Activated naive CD8-positive, alpha-beta T cell treated with anti-CD3 and anti-CD28 coated beads, Interleukin-2, amount 50 U/mL, for 24 hours (primary cell): ENCODE measurements at regions not wholly inside any gene's neighbourhood (a gene's known extent, or its start where the extent isn't known, plus 50 kb on each side); places are given as distances from the start of the nearest gene placed in this dataset.
A peak's percentile ranks its signal among the peaks of the same experiment; 100 is the strongest.

Experiments used
- ATAC-seq: fragments of 150-1000 bp; cut with Tn5 transposase; one replicate; pipeline ENCODE4 v1.10.0; 2021
- DNase-seq: peaks from one replicate; pipeline ENCODE4 v3.0.0; 2021
- H3K27ac Mint-ChIP-seq: one replicate; pipeline ENCODE4 v1.8.0; 2021; ENCODE audit warnings: mild to moderate bottlenecking, mixed read lengths
- H3K27me3 Mint-ChIP-seq: one replicate; pipeline ENCODE4 v1.8.0; 2021; ENCODE audit warnings: mixed read lengths
- H3K36me3 Mint-ChIP-seq: one replicate; pipeline ENCODE4 v1.8.0; 2021; ENCODE audit warnings: low read depth, mixed read lengths
- H3K4me1 Mint-ChIP-seq: one replicate; pipeline ENCODE4 v1.8.0; 2021; ENCODE audit warnings: mixed read lengths
- H3K4me3 Mint-ChIP-seq: one replicate; pipeline ENCODE4 v1.8.0; 2021; ENCODE audit warnings: mild to moderate bottlenecking, moderate library complexity, mixed read lengths
- H3K9me3 Mint-ChIP-seq: one replicate; pipeline ENCODE4 v1.8.0; 2021; ENCODE audit warnings: mixed read lengths

DNA sequence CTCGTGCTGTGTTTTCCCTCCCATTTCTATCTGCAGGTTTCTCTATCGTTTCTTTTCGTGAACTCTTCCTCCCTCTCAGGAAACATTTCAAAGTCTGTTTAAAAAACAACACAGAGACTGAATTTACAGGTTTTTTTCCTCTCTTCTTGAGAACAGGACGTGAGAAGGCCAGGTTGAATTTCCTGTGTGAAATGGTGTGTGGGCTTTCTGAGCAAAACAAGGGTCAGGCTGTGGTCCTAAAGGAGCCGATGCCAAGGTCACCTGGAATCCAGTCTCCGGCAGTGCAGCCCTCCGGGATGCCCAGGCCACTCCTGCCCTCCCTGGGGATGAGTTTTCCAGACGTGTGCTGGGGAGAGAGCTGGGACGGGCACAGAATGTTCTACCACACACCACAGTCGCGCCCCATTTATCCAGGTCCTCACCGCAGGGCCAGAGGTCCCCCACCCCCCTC, 62.7 kb upstream of the RUNX3 start:
- Mint-ChIP-seq H3K9me3 (peaks cover 8% of the 10 kb centered on the region), H3K27me3 (peaks cover 2% of the 10 kb centered on the region), H3K36me3 (peaks cover 15% of the 10 kb centered on the region), H3K4me3 (peak overlapping the region; percentile 70), H3K27ac (peak overlapping the region; percentile 98), H3K4me1 (peaks cover 98% of the 10 kb centered on the region)
- DNase-seq = no peak
- ATAC-seq = no peak

DNA sequence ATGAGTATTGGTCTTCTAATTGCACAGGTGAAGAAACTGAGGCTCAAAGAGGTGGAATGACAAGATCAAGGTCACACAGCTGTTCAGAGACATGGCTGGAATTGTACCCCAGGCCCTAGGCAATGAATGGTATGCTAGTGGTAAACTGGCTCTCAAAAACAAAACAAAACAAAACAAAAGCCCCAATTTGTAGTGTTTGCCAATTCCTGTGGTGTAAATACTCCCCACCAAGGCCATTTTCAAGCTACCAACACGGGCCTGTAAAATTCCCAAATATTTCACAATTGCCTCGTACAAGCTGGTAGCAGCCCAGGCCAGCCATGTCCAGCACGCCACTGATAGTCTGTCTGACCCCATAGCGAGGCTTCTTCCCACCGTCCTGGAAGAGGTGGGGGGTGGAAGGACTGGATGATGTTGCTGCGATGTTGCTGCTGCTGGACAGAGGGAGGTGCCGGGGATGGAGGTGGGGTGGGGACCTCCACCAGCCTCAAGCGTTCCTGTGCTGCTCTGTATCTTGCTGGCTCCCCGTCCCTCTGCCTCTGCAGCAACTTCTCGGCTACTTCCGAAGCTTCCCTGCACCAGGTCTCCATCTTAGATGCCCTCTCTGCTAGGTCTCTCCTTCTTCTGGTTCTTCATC, 62.2 kb upstream of the RUNX3 start:
- Mint-ChIP-seq H3K4me3 (peak overlapping the region; percentile 72), H3K27ac (peak overlapping the region; percentile 98), H3K9me3 (peaks cover 8% of the 10 kb centered on the region), H3K27me3 (peaks cover 2% of the 10 kb centered on the region), H3K36me3 (peaks cover 15% of the 10 kb centered on the region), H3K4me1 (peaks cover 98% of the 10 kb centered on the region)
- DNase-seq = no peak
- ATAC-seq = no peak

- Mint-ChIP-seq H3K27ac (peak overlapping the region; percentile 98), H3K4me3 (peak overlapping the region; percentile 72), H3K36me3 (peaks cover 10% of the 10 kb centered on the region), H3K9me3 (peaks cover 4% of the 10 kb centered on the region), H3K4me1 (peaks cover 98% of the 10 kb centered on the region), H3K27me3 (peaks cover 2% of the 10 kb centered on the region)
- DNase-seq (no peak), ATAC-seq (peak; percentile 56)
Measured at GRCh38 chr1:24991697-24992096, 61.6 kb upstream of the RUNX3 start.

DNA sequence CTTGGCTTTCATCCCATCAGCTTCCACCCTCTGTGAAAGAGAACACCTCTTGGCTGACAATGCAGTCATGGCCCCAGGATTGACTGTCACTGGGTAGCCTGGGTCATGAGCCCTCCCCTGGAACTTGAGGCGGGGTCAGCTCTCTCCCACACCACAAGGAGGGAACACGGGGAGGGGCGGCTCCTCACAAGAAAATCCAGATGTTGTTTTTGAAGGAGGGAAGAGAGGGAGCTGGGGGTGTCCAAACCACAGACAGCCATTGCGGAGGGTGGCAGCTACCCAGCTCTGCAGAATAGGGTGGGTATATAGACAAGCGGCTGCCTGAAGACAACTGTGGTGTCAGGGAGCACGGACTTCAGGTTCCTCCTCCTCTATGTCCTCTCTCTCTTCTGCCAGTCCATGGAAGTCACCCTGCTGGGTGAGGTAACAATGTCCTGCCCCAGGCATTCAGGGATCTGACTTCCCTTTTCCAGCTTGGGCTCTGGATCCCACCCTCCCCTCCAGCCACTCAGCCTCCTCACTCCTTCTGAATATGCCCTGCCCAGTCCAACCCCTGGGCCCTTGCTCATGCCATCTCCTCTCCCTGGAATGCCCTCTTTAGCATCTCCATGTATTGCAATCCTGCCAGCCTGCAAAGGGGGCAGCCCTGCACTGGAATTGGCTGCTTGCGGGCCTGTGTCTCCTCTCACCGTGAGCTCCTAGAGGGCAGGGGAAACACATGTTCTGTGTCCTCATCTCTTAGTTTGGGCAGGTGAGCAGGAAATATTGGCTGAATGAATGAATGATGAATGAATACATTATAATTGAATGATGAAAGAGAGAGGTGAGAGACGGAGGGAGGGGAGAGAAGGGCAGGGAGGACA, 60.9 kb upstream of the RUNX3 start:
- peaks cover 3% of the 10 kb centered on the region for H3K9me3 Mint-ChIP-seq
- peak overlapping the region; percentile 72 for H3K4me3 Mint-ChIP-seq
- peaks cover 9% of the 10 kb centered on the region for H3K36me3 Mint-ChIP-seq
- peaks cover 2% of the 10 kb centered on the region for H3K27me3 Mint-ChIP-seq
- peak overlapping the region; percentile 98 for H3K27ac Mint-ChIP-seq
- no peak for DNase-seq
- peaks cover 98% of the 10 kb centered on the region for H3K4me1 Mint-ChIP-seq
- peak; percentile 15 for ATAC-seq

- DNase-seq (no peak), ATAC-seq (no peak)
- Mint-ChIP-seq H3K36me3 (peaks cover 9% of the 10 kb centered on the region), H3K9me3 (peaks cover 3% of the 10 kb centered on the region), H3K4me3 (peak overlapping the region; percentile 72), H3K4me1 (peaks cover 98% of the 10 kb centered on the region), H3K27ac (peak overlapping the region; percentile 98), H3K27me3 (peaks cover 2% of the 10 kb centered on the region)
Measured at GRCh38 chr1:24990136-24990535, 60.1 kb upstream of the RUNX3 start.

DNA sequence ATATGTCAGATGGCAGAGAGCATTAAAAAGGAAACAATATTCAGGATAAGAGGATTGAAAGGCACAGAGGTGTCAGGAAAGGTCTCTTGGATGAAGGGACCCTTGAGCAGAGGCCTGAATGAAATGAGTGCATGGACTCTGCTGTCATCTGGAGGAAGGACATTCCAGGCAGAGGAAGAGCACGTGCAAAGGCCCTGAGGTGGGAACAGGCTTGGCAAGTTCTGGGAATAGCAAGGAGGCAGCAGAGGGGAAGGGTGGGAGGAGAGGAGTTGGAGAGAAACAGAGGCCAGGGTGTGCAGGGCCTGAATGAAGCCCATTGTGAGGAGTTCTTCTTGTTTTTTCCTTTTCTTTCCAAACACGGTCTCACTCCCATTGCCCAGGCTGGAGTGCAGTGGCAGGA, 59.0 kb upstream of the RUNX3 start:
- Mint-ChIP-seq H3K27me3 (peaks cover 2% of the 10 kb centered on the region), H3K36me3 (peaks cover 9% of the 10 kb centered on the region), H3K4me3 (no peak overlapping the region), H3K27ac (peak overlapping the region; percentile 76), H3K4me1 (peaks cover 98% of the 10 kb centered on the region), H3K9me3 (peaks cover 3% of the 10 kb centered on the region)
- DNase-seq = no peak
- ATAC-seq = no peak

- DNase-seq = no peak
- peaks cover 98% of the 10 kb centered on the region for H3K4me1 Mint-ChIP-seq
- no peak for ATAC-seq
- H3K36me3 Mint-ChIP-seq = peaks cover 9% of the 10 kb centered on the region
- peak overlapping the region; percentile 76 for H3K27ac Mint-ChIP-seq
- peaks cover 2% of the 10 kb centered on the region for H3K27me3 Mint-ChIP-seq
- H3K4me3 Mint-ChIP-seq = no peak overlapping the region
- peaks cover 3% of the 10 kb centered on the region for H3K9me3 Mint-ChIP-seq
Measured at GRCh38 chr1:24988558-24988912, 58.5 kb upstream of the RUNX3 start.

DNA sequence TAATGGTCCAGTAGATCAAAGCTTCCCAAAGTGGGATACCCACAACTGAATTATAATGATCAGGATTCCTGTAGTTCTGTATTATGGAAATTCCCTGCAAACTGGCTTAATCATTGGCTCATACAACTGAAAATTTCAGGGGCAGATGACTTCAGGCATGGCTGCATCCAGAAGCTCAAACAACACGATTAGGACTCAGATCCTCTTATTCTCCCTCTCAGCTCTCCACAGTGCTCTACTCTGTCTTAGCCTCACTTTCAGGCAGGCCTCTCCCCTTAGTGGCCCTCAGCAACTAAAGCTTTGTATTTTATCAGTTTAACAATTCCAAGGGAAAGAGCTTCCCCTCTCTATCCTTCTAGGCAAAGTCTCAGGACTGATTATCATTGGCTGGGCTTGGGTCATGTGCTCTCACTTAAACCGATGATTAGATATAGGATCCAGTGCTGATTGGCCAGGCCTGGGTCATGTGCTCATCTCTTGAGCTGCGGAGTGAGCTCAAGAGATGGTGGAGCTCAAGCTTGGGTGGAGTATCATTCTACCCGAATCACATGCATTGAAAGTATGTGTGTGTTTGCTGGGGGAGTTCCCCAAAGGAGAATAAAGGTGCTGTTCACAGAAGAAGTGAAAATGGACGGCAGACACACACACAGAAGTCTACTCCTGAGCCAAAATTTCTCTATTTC, 57.9 kb upstream of the RUNX3 start:
- H3K4me1 Mint-ChIP-seq = peaks cover 98% of the 10 kb centered on the region
- peak; percentile 77 for ATAC-seq

GRCh38 chr1:24987424-24987823, 57.3 kb upstream of the RUNX3 start:
- H3K9me3 Mint-ChIP-seq = peaks cover 3% of the 10 kb centered on the region
- no peak for ATAC-seq
- peaks cover 9% of the 10 kb centered on the region for H3K36me3 Mint-ChIP-seq
- peaks cover 2% of the 10 kb centered on the region for H3K27me3 Mint-ChIP-seq
- peak overlapping the region; percentile 76 for H3K27ac Mint-ChIP-seq
- no peak for DNase-seq
- H3K4me1 Mint-ChIP-seq = peaks cover 98% of the 10 kb centered on the region
- H3K4me3 Mint-ChIP-seq = no peak overlapping the region

More for the DNA sequence above, 57.9 kb upstream of the RUNX3 start:
- H3K4me3 Mint-ChIP-seq = peak overlapping the region; percentile 6
- peaks cover 2% of the 10 kb centered on the region for H3K27me3 Mint-ChIP-seq
- no peak for DNase-seq
- peaks cover 3% of the 10 kb centered on the region for H3K9me3 Mint-ChIP-seq
- peaks cover 9% of the 10 kb centered on the region for H3K36me3 Mint-ChIP-seq
- H3K27ac Mint-ChIP-seq = peak overlapping the region; percentile 76

GRCh38 chr1:24986372-24986965, 56.4 kb upstream of the RUNX3 start:
- Mint-ChIP-seq H3K27me3 (peaks cover 2% of the 10 kb centered on the region), H3K4me3 (no peak overlapping the region), H3K9me3 (peaks cover 3% of the 10 kb centered on the region), H3K4me1 (peaks cover 98% of the 10 kb centered on the region), H3K27ac (peak overlapping the region; percentile 93), H3K36me3 (peaks cover 9% of the 10 kb centered on the region)
- no peak for ATAC-seq
- DNase-seq = no peak

GRCh38 chr1:24985737-24986136, 55.7 kb upstream of the RUNX3 start:
- peaks cover 9% of the 10 kb centered on the region for H3K36me3 Mint-ChIP-seq
- peaks cover 2% of the 10 kb centered on the region for H3K27me3 Mint-ChIP-seq
- no peak for ATAC-seq
- H3K4me1 Mint-ChIP-seq = peaks cover 98% of the 10 kb centered on the region
- no peak for DNase-seq
- peak overlapping the region; percentile 93 for H3K27ac Mint-ChIP-seq
- H3K4me3 Mint-ChIP-seq = no peak overlapping the region
- peaks cover 3% of the 10 kb centered on the region for H3K9me3 Mint-ChIP-seq

DNA sequence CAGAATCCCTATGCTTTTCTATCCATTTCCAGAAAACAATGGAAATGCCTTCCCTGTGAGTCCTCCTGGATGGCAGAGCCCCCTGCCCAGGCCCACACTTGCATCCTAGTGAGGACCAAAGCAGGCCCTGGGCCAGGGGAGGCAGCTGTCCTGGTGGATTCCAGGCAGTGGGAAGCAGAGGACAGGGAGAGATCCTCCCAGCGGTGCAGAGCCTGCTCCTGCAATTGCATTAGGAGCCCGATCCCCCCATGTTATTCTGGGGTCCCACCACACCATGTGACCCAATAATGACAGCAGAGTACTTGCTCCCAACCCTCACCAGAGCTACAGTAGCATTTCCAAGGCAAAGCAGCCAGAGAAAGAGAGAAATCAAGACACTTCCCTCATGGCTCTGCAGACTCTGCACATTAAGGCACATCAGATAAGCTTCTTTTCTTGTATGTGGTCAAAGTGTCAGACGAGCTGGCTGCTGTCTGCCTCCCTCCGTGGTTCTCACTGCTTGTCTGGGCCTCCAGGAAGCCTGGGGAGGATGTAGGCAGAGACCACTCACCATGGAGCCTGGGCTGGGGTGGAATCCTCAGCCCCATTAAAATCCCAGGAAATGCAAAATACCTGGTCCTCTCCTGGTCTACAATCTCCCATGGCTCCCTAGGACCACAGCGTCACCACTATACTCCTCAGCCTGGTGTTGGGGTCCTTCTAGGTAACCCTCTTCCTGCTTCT, 54.9 kb upstream of the RUNX3 start:
- peaks cover 3% of the 10 kb centered on the region for H3K9me3 Mint-ChIP-seq
- no peak for ATAC-seq
- H3K4me1 Mint-ChIP-seq = peaks cover 98% of the 10 kb centered on the region
- H3K27ac Mint-ChIP-seq = peak overlapping the region; percentile 93
- peak overlapping the region; percentile 32 for H3K4me3 Mint-ChIP-seq
- H3K36me3 Mint-ChIP-seq = peaks cover 9% of the 10 kb centered on the region
- H3K27me3 Mint-ChIP-seq = peaks cover 2% of the 10 kb centered on the region
- DNase-seq = no peak

- Mint-ChIP-seq H3K36me3 (peaks cover 13% of the 10 kb centered on the region), H3K9me3 (peaks cover 3% of the 10 kb centered on the region), H3K27ac (peak overlapping the region; percentile 93), H3K4me1 (peaks cover 100% of the 10 kb centered on the region), H3K4me3 (no peak overlapping the region), H3K27me3 (no peaks in the 10 kb centered on the region)
- DNase-seq (no peak), ATAC-seq (no peak)
Measured at GRCh38 chr1:24984300-24984699, 54.2 kb upstream of the RUNX3 start.
